HCT116 (cell line): ENCODE measurements at regions not wholly inside any gene's neighbourhood (a gene's known extent, or its start where the extent isn't known, plus 50 kb on each side); places are given as distances from the start of the nearest gene placed in this dataset.

Experiments used
- ATAC-seq: fragments of 200-7000 bp; cut with Tn5 transposase; 2 replicates; pipeline ENCODE4 v1.9.1; 2020; ENCODE audit warnings: mild to moderate bottlenecking, moderate library complexity
- BruUV-seq: library from RNA; stranded (reverse); fragments of 400-500 nt; replicated peaks from 2 replicates; lab custom pipeline; 2021; lab: Mats Ljungman, UMichigan
- CTCF ChIA-PET: fragments of 300-600 bp; sonication (Branson Sonifier 250); formaldehyde crosslinking; loops from one replicate; lab custom pipeline; 2021; ENCODE audit warnings: antibody characterized with exemption; lab: Charles Lee
- POLR2A ChIA-PET: fragments of 300-600, 350-600 bp; sonication (Branson Sonifier 250); formaldehyde crosslinking; loops from one replicate; lab custom pipeline; 2021; ENCODE audit warnings: antibody characterized with exemption; lab: Charles Lee
- RAD21 ChIA-PET, 2 experiments: fragments of 300-600 bp; sonication (Branson Sonifier 250); formaldehyde crosslinking; loops; one replicate each; lab custom pipeline; 2023; ENCODE audit warnings: low total read pairs in 2 of 2; ENCODE audit not compliant: uncharacterized antibody in 2 of 2, unreplicated experiment in 2 of 2, low non-redundant PET in 1 of 2; lab: Charles Lee
- DNase-seq: peaks from one replicate; pipeline ENCODE4 v3.0.0-alpha.2; 2010; ENCODE audit warnings: low read depth, low spot score
- H2AFZ ChIP-seq: fragments of 200-600 bp; shearing (Covaris generic), sonication (generic); 2 replicates; pipeline ENCODE4 v1.6.1; 2017; ENCODE audit warnings: low read depth, mixed run types, mixed read lengths, antibody characterized with exemption, low read length; ENCODE audit not compliant: poor library complexity, severe bottlenecking
- H3K27ac ChIP-seq: 2 replicates; pipeline ENCODE4 v1.5.1; 2012; ENCODE audit warnings: low read depth, low read length
- H3K27me3 ChIP-seq: fragments of 200-600 bp; sonication (generic); 2 replicates; pipeline ENCODE4 v1.6.1; 2016; ENCODE audit warnings: mixed run types, low read length, mixed read lengths; ENCODE audit not compliant: insufficient read depth
- H3K36me3 ChIP-seq, 2 experiments: fragments of 200-500 bp in 1 of 2; fragments of 200-600 bp in 1 of 2; sonication (Bioruptor generic) in 1 of 2; sonication (generic) in 1 of 2; 2 replicates each; pipeline versions ENCODE4 v1.5.1 to v1.6.1; 2014 to 2016; ENCODE audit warnings: low read length in 2 of 2, inconsistent platforms in 1 of 2, mixed read lengths in 1 of 2, mixed run types in 1 of 2; ENCODE audit not compliant: insufficient read depth in 2 of 2, control insufficient read depth in 1 of 2
- H3K4me1 ChIP-seq, 2 experiments: fragments of 200-600 bp in 1 of 2; sonication (generic) in 1 of 2; 2 replicates each; pipeline versions ENCODE4 v1.5.1 to v1.6.1; 2012 to 2017; ENCODE audit warnings: low read length in 2 of 2, inconsistent platforms in 1 of 2, mild to moderate bottlenecking in 1 of 2, mixed read lengths in 1 of 2, mixed run types in 1 of 2, moderate library complexity in 1 of 2; ENCODE audit not compliant: insufficient read depth in 2 of 2, control insufficient read depth in 1 of 2
- H3K4me2 ChIP-seq: fragments of 200-600 bp; sonication (generic); 2 replicates; pipeline ENCODE4 v1.6.1; 2017; ENCODE audit warnings: mixed run types, low read length, mixed read lengths
- H3K4me3 ChIP-seq, 2 experiments: fragments of 200-600 bp in 1 of 2; sonication (generic) in 1 of 2; replicated peaks in 1 of 2; 2 replicates each; pipeline ENCODE4 v1.5.1; 2011 to 2016; ENCODE audit warnings: low read length in 2 of 2, control low read depth in 1 of 2, low read depth in 1 of 2, mild to moderate bottlenecking in 1 of 2, mixed read lengths in 1 of 2, mixed run types in 1 of 2
- H3K79me2 ChIP-seq: fragments of 200-600 bp; sonication (generic); 2 replicates; pipeline ENCODE4 v1.6.1; 2017; ENCODE audit warnings: mild to moderate bottlenecking, mixed run types, low read length, moderate library complexity, mixed read lengths; ENCODE audit not compliant: insufficient read depth
- H3K9ac ChIP-seq: fragments of 200-600 bp; sonication (generic); 2 replicates; pipeline ENCODE4 v1.6.1; 2016; ENCODE audit warnings: low read length, mixed read lengths
- H3K9me2 ChIP-seq: fragments of 200-600 bp; sonication (generic), shearing (Covaris generic); 2 replicates; pipeline ENCODE4 v1.6.1; 2017; ENCODE audit warnings: mixed run types, mild to moderate bottlenecking, moderate library complexity; ENCODE audit not compliant: insufficient read depth
- H3K9me3 ChIP-seq, 2 experiments: fragments of 200-500 bp in 1 of 2; fragments of 200-600 bp in 1 of 2; sonication (Bioruptor generic) in 1 of 2; sonication (generic) in 1 of 2; 2 replicates each; pipeline ENCODE4 v1.6.1; 2014 to 2017; ENCODE audit warnings: low read length in 2 of 2, mixed read lengths in 2 of 2, inconsistent platforms in 1 of 2, low read depth in 1 of 2, mild to moderate bottlenecking in 1 of 2, mixed run types in 1 of 2, moderate library complexity in 1 of 2; ENCODE audit not compliant: control insufficient read depth in 1 of 2, insufficient read depth in 1 of 2
- H4K20me1 ChIP-seq: fragments of 200-600 bp; sonication (generic), shearing (Covaris generic); 2 replicates; pipeline ENCODE4 v1.6.1; 2017; ENCODE audit warnings: mixed run types, mild to moderate bottlenecking, moderate library complexity; ENCODE audit not compliant: insufficient read depth
- ATF3 ChIP-seq: IDR thresholded peaks from 2 replicates; pipeline ENCODE4 v1.6.1; 2012
- CBX3 ChIP-seq: IDR thresholded peaks from 2 replicates; pipeline ENCODE4 v1.6.1; 2012; ENCODE audit warnings: low read depth
- CEBPB ChIP-seq: IDR thresholded peaks from 2 replicates; pipeline ENCODE4 v1.6.1; 2012; ENCODE audit warnings: low read depth
- ELF1 ChIP-seq: IDR thresholded peaks from 2 replicates; pipeline ENCODE4 v1.6.1; 2012; ENCODE audit warnings: low read depth, borderline replicate concordance
- EZH2 ChIP-seq: fragments of 200-600 bp; sonication (generic); IDR thresholded peaks from 2 replicates; pipeline ENCODE4 v1.6.1; 2017; ENCODE audit warnings: antibody characterized with exemption, mixed run types
- FOSL1 ChIP-seq: IDR thresholded peaks from 2 replicates; pipeline ENCODE4 v1.6.1; 2012; ENCODE audit warnings: low read depth
- MAX ChIP-seq: IDR thresholded peaks from 2 replicates; pipeline ENCODE4 v1.6.1; 2012
- POLR2A ChIP-seq: IDR thresholded peaks from 2 replicates; pipeline ENCODE4 v1.7.0; 2011; ENCODE audit warnings: borderline replicate concordance; ENCODE audit not compliant: insufficient read depth, insufficient read length; ENCODE audit errors: extremely low read depth
- POLR2AphosphoS5 ChIP-seq: IDR thresholded peaks from 2 replicates; pipeline ENCODE4 v1.6.1; 2011; ENCODE audit warnings: mild to moderate bottlenecking, low read depth, low read length, moderate library complexity
- RAD21 ChIP-seq: IDR thresholded peaks from 2 replicates; pipeline ENCODE4 v1.6.1; 2012; ENCODE audit warnings: low read depth, mild to moderate bottlenecking
- REST ChIP-seq: IDR thresholded peaks from 2 replicates; pipeline ENCODE4 v1.6.1; 2012; ENCODE audit warnings: low read depth
- SIN3A ChIP-seq: IDR thresholded peaks from 2 replicates; pipeline ENCODE4 v1.6.1; 2012; ENCODE audit warnings: low read depth
- SP1 ChIP-seq: IDR thresholded peaks from 2 replicates; pipeline ENCODE4 v1.6.1; 2012; ENCODE audit warnings: low read depth
- SRF ChIP-seq: IDR thresholded peaks from 2 replicates; pipeline ENCODE4 v1.6.1; 2012; ENCODE audit warnings: low read depth
- TCF7L2 ChIP-seq: IDR thresholded peaks from 2 replicates; pipeline ENCODE4 v1.7.0; 2011; ENCODE audit warnings: borderline replicate concordance, inconsistent platforms; ENCODE audit not compliant: insufficient read depth, insufficient read length; ENCODE audit errors: extremely low read depth
- ZNF274 ChIP-seq: fragments of 200-500 bp; sonication (Bioruptor generic); IDR thresholded peaks from 2 replicates; pipeline ENCODE4 v1.6.1; 2014; ENCODE audit warnings: mild to moderate bottlenecking, low read depth, low read length, inconsistent platforms
- intact Hi-C: fragments of 100-400 bp; cut with micrococcal nuclease; formaldehyde crosslinking; loops from 2 replicates; pipeline ENCODE4 v1.10.0; 2022

GRCh38 chr21:26739189-26739588 lies 106.0 kb downstream of the ADAMTS1 start:
- no peaks in the 10 kb centered on the region for H4K20me1 ChIP-seq
- ChIA-PET CTCF (no interaction called here), RAD21 (no interaction called here), POLR2A (no interaction called here)
- no peak overlapping the region for H3K27ac ChIP-seq
- intact Hi-C loops, result no loop called here
- H2AFZ ChIP-seq, result no peak overlapping the region
- no peak for TF ChIP-seq ZNF274
- TF ChIP-seq SIN3A, result no peak
- TF ChIP-seq MAX, result no peak
- TF ChIP-seq POLR2AphosphoS5, result no peak
- TF ChIP-seq ATF3, result no peak
- TF ChIP-seq SP1, result no peak
- no peak for TF ChIP-seq FOSL1
- TF ChIP-seq SRF, result no peak
- TF ChIP-seq CEBPB, result no peak
- TF ChIP-seq RAD21, result no peak
- no peak for TF ChIP-seq TCF7L2
- no peak for TF ChIP-seq EZH2
- TF ChIP-seq ELF1, result no peak
- no peak for TF ChIP-seq POLR2A
- no peak for TF ChIP-seq REST
- TF ChIP-seq CBX3, result no peak
- no peaks in the 10 kb centered on the region for H3K9me2 ChIP-seq
- no TSS peak for BruUV-seq
- no peaks in the 10 kb centered on the region for H3K27me3 ChIP-seq
- no peak overlapping the region for H3K4me2 ChIP-seq
- peaks cover 0 to 10% of the 10 kb centered on the region in 2 experiments; a peak in 2 of 4 replicates for H3K9me3 ChIP-seq
- DNase-seq (no peak), ATAC-seq (no peak)
- no peak overlapping the region for H3K4me3 ChIP-seq
- no peaks in the 10 kb centered on the region for H3K79me2 ChIP-seq
- H3K36me3 ChIP-seq, result no peaks in the 10 kb centered on the region
- no peaks in the 10 kb centered on the region for H3K4me1 ChIP-seq
- H3K9ac ChIP-seq, result no peak overlapping the region
